ENCODE measurements at regions not wholly inside any gene's neighbourhood (a gene's known extent, or its start where the extent isn't known, plus 50 kb on each side); places are given as distances from the start of the nearest gene placed in this dataset.
"Not testable (repeated sequence)": the region's sequence is repeated elsewhere in the genome, so short reads cannot be mapped to it uniquely, and the experiment has no call there.

- H3K36me3 Mint-ChIP-seq (ENCODE audit: low read depth) = no peaks in the 10 kb centered on the region
- H3K4me1 Mint-ChIP-seq (ENCODE audit: low read depth) = no peaks in the 10 kb centered on the region
- no peak overlapping the region for H3K27ac Mint-ChIP-seq
- H3K4me3 Mint-ChIP-seq = no peak overlapping the region
- DNase-seq = no peak
- no peaks in the 10 kb centered on the region for H3K27me3 Mint-ChIP-seq
- peaks cover 4% of the 10 kb centered on the region for H3K9me3 Mint-ChIP-seq
Measured at GRCh38 chr1:65541161-65541560, 120.7 kb downstream of the LEPR start.

DNA sequence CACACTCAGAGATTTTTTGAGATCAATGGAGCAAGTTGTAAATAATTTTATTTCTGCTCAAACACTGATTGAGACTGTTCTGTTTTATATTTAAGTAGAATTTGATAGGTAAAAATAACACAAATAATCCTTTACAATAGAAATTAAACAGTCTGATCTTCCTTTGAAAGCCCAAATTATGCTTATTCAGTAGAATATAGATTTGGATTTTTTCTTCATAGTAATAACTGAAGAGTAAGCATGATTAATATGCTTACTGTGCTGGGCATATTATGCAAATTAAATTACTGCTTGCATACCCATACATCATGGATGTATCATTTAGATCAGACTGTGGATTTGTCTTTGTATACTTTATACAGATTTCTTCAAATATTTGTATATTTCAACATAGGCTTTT is 121.4 kb downstream of the LEPR start:
- H3K9me3 Mint-ChIP-seq = peaks cover 4% of the 10 kb centered on the region

DNA sequence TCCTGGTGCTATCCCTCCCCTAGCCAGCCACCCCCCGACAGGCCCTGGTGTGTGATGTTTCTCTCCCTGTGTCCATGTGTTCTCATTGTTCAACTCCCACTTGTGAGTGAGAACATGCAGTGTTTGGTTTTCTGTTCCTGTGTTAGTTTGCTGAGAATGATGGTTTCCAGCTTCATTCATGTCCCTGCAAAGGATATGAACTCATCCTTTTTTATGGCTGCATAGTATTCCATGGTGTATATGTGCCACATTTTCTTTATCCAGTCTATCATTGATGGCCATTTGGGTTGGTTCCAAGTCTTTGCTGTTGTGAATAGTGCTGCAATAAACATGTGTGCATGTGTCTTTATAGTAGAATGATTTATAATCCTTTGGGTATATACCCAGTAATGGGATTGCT is 122.1 kb downstream of the LEPR start:
- H3K4me3 Mint-ChIP-seq; H3K36me3 Mint-ChIP-seq (ENCODE audit: low read depth); H3K9me3 Mint-ChIP-seq; H3K4me1 Mint-ChIP-seq (ENCODE audit: low read depth); H3K27ac Mint-ChIP-seq; H3K27me3 Mint-ChIP-seq; DNase-seq: not testable (repeated sequence)

More for the DNA sequence above, 121.4 kb downstream of the LEPR start:
- DNase-seq = no peak
- Mint-ChIP-seq H3K4me1 (ENCODE audit: low read depth) (no peaks in the 10 kb centered on the region), H3K27ac (no peak overlapping the region), H3K27me3 (no peaks in the 10 kb centered on the region), H3K36me3 (ENCODE audit: low read depth) (no peaks in the 10 kb centered on the region), H3K4me3 (no peak overlapping the region)

GRCh38 chr1:65550306-65551010 is 130.0 kb downstream of the LEPR start:
- not testable (repeated sequence) for H3K4me1 Mint-ChIP-seq (ENCODE audit: low read depth); H3K27me3 Mint-ChIP-seq; H3K27ac Mint-ChIP-seq; H3K36me3 Mint-ChIP-seq (ENCODE audit: low read depth); DNase-seq; H3K4me3 Mint-ChIP-seq
- peaks cover 30% of the 10 kb centered on the region for H3K9me3 Mint-ChIP-seq

DNA sequence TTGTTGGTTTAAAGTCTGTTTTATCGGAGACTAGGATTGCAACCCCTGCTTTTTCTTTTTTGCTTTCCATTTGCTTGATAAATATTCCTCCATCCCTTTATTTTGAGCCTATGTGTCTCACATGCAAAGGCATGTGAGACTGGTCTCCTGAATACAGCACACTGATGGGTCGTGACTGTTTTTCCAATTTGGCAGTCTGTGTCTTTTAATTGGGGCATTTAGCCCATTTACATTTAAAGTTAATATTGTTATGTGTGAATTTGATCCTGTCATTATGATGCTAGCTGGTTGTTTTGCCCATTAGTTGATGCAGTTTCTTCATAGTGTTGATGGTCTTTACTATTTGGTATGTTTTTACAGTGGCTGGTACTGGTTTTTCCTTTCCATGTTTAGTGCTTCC is 132.0 kb downstream of the LEPR start:
- not testable (repeated sequence) for DNase-seq; H3K4me1 Mint-ChIP-seq (ENCODE audit: low read depth); H3K27ac Mint-ChIP-seq; H3K36me3 Mint-ChIP-seq (ENCODE audit: low read depth); H3K4me3 Mint-ChIP-seq; H3K27me3 Mint-ChIP-seq
- peaks cover 34% of the 10 kb centered on the region for H3K9me3 Mint-ChIP-seq

DNA sequence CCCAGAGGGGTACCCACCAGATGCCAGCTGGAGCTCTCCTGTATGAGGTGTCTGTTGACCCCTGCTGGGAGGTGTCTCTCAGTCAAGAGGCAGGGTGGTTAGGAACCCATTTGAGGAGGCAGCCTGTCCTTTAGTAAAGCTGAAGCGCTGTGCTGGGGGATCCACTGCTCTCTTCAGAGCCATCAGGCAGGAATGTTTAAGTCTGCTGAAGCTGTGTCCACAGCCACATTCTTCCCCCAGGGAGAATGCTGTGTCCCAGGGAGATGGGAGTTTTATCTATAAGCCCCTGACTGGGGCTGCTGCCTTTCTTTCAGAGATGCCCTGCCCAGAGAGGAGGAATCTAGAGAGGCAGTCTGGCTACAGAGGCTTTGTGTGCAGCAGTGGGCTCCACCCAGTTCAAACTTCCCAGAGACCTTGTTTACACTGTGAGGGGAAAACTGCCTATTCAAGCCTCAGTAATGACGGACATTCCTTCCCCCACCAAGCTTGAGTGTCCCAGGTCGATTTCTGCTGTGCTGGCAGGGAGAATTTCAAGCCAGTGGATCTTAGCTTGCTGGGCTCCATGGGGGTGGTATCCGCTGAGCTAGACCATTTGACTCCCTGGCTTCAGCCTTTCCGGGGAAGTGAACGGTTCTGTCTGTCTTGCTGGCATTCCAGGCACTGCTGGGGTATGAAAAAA is 133.8 kb downstream of the LEPR start:
- H3K27me3 Mint-ChIP-seq; H3K27ac Mint-ChIP-seq; H3K4me3 Mint-ChIP-seq; H3K4me1 Mint-ChIP-seq (ENCODE audit: low read depth); DNase-seq; H3K36me3 Mint-ChIP-seq (ENCODE audit: low read depth): not testable (repeated sequence)
- H3K9me3 Mint-ChIP-seq = peaks cover 33% of the 10 kb centered on the region

DNA sequence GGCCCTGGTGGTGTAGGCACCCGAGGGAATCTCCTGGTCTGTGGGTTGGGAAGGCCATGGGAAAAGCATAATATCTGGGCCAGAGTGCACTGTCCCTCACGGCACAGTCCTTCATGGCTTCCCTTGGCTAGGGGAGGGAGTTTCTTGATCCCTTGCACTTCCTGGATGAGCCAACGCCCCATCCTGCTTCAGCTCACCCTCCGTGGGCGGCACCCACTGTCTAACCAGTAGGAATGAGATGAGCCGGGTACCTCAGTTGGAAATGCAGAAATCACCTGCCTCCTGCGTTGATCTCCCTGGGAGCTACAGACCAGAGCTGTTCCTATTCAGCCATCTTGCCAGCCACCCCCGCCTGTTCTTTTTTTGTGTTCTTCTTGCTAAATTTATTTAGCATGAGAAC is 134.4 kb downstream of the LEPR start:
- peaks cover 5% of the 10 kb centered on the region for H3K36me3 Mint-ChIP-seq (ENCODE audit: low read depth)
- H3K4me1 Mint-ChIP-seq (ENCODE audit: low read depth) = no peaks in the 10 kb centered on the region
- H3K27ac Mint-ChIP-seq = no peak overlapping the region
- peaks cover 33% of the 10 kb centered on the region for H3K9me3 Mint-ChIP-seq
- H3K27me3 Mint-ChIP-seq = no peaks in the 10 kb centered on the region
- no peak overlapping the region for H3K4me3 Mint-ChIP-seq
- no peak for DNase-seq

GRCh38 chr1:65558215-65558614 is 137.7 kb downstream of the LEPR start:
- DNase-seq = no peak
- Mint-ChIP-seq H3K36me3 (ENCODE audit: low read depth) (no peaks in the 10 kb centered on the region), H3K4me3 (no peak overlapping the region), H3K9me3 (peaks cover 8% of the 10 kb centered on the region), H3K4me1 (ENCODE audit: low read depth) (no peaks in the 10 kb centered on the region), H3K27me3 (no peaks in the 10 kb centered on the region), H3K27ac (no peak overlapping the region)

- H3K27ac Mint-ChIP-seq = no peak overlapping the region
- H3K4me1 Mint-ChIP-seq (ENCODE audit: low read depth) = no peaks in the 10 kb centered on the region
- no peak for DNase-seq
- no peaks in the 10 kb centered on the region for H3K36me3 Mint-ChIP-seq (ENCODE audit: low read depth)
- no peak overlapping the region for H3K4me3 Mint-ChIP-seq
- H3K9me3 Mint-ChIP-seq = peaks cover 20% of the 10 kb centered on the region
- no peaks in the 10 kb centered on the region for H3K27me3 Mint-ChIP-seq
Measured at GRCh38 chr1:65564493-65564892, 144.0 kb downstream of the LEPR start.

GRCh38 chr1:65568285-65568684 is 147.8 kb downstream of the LEPR start:
- no peaks in the 10 kb centered on the region for H3K36me3 Mint-ChIP-seq (ENCODE audit: low read depth)
- no peak overlapping the region for H3K4me3 Mint-ChIP-seq
- H3K27me3 Mint-ChIP-seq = no peaks in the 10 kb centered on the region
- no peak for DNase-seq
- H3K9me3 Mint-ChIP-seq = peaks cover 20% of the 10 kb centered on the region
- no peak overlapping the region for H3K27ac Mint-ChIP-seq
- no peaks in the 10 kb centered on the region for H3K4me1 Mint-ChIP-seq (ENCODE audit: low read depth)

DNA sequence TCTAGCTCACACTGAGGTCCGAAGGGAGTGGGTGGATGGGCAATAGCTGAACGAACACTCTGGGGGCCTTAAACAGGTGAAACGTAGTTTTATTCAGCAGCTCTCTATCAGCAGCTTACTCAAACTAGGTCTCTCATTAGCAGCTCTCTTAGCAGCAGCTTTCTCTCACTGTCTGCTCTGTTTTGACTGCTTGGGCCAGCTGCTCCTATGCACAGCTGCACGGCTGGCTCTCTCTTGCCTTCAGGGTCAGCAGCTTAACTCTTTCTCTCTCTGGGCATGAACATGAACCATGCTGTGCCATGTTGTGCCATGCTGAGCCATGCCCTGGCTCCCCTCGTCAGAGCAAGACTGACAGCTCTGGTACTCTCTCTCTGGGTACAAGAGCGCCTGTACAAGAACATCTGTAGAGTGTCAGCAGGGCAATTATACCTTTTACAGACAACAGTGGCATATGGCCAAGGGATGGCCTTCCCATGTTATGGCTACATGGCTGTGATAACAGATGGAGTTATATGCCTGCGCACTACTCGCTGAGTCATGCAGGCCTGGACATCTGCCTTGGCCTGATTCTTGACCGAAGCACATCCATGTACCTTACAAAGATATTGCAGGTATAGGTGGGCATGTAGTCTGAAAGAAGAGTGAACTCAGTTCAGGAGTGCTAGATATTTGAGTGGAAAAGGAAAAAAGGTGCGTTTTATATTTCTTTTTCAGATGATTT is 152.4 kb downstream of the LEPR start:
- Mint-ChIP-seq H3K4me3 (no peak overlapping the region), H3K4me1 (ENCODE audit: low read depth) (no peaks in the 10 kb centered on the region), H3K36me3 (ENCODE audit: low read depth) (no peaks in the 10 kb centered on the region), H3K9me3 (peaks cover 8% of the 10 kb centered on the region), H3K27ac (no peak overlapping the region), H3K27me3 (no peaks in the 10 kb centered on the region)
- no peak for DNase-seq

DNA sequence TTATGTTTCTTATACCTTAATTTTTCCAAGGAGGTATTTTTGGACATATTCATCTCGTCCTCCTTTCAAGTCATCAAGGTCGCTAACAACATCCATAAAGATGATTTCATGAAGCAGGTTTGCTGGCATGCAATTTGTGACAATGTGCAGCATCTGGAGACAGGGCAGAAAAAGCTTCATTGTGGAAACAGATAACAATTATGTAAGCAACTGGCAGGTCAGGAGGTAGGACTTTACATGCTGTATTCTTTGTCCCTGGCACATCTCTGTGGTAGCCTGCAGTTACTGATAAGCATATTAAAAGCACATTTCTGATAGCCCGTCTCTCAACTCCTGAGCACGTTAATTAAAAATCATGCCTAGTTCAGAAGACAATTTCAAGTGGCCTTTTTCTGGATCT is 156.8 kb downstream of the LEPR start:
- DNase-seq = no peak
- Mint-ChIP-seq H3K4me3 (no peak overlapping the region), H3K27ac (no peak overlapping the region), H3K4me1 (ENCODE audit: low read depth) (no peaks in the 10 kb centered on the region), H3K27me3 (no peaks in the 10 kb centered on the region), H3K9me3 (no peaks in the 10 kb centered on the region), H3K36me3 (ENCODE audit: low read depth) (no peaks in the 10 kb centered on the region)

DNA sequence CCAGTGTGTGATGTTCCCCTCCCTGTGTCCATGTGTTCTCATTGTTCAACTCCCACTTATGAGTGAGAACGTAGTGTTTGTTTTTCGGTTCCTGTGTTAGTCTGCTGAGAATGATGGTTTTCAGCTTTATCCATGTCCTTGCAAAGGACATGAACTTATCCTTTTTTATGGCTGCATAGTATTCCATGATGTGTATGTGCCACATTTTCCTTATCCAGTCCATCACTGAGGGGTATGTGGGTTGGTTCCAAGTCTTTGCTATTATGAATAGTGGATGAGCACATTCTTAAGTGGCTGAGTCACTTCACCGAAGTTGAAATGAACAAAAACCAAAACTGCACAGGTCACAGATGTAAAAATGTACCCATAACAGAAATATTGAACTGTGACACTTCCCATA is 157.5 kb downstream of the LEPR start:
- H3K36me3 Mint-ChIP-seq (ENCODE audit: low read depth); H3K27me3 Mint-ChIP-seq; H3K4me1 Mint-ChIP-seq (ENCODE audit: low read depth); H3K27ac Mint-ChIP-seq; H3K4me3 Mint-ChIP-seq; DNase-seq; H3K9me3 Mint-ChIP-seq: not testable (repeated sequence)

- DNase-seq = no peak
- Mint-ChIP-seq H3K9me3 (no peaks in the 10 kb centered on the region), H3K27ac (no peak overlapping the region), H3K36me3 (ENCODE audit: low read depth) (no peaks in the 10 kb centered on the region), H3K27me3 (peaks cover 3% of the 10 kb centered on the region), H3K4me3 (no peak overlapping the region), H3K4me1 (ENCODE audit: low read depth) (no peaks in the 10 kb centered on the region)
Measured at GRCh38 chr1:65581119-65581518, 160.7 kb downstream of the LEPR start.

DNA sequence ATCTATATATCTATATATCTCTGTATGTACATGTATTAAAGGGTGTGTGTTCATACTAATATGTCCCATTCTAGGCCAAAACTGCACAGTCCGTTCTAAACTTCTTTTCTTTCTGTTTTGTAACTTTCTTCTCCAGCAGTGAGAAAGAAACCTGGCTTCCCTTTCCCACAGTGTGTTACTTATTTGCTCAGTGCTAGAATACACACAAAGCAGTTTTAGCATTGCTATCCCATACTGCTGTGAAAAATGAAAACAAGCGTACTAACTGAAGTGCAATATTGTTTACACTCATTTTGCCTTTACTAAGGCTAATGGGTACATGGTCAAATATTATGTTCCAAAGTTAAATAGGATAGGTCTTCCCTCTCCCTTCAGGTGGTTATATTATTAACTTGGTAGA is 163.9 kb downstream of the LEPR start:
- no peak for DNase-seq
- Mint-ChIP-seq H3K4me1 (ENCODE audit: low read depth) (no peaks in the 10 kb centered on the region), H3K27me3 (peaks cover 3% of the 10 kb centered on the region), H3K36me3 (ENCODE audit: low read depth) (no peaks in the 10 kb centered on the region), H3K4me3 (no peak overlapping the region), H3K9me3 (no peaks in the 10 kb centered on the region), H3K27ac (no peak overlapping the region)

All from activated T-cell treated with anti-CD3 and anti-CD28 coated beads, Interleukin-2, amount 50 U/mL, for 24 hours (primary cell).